ENCODE measurements at regions not wholly inside any gene's neighbourhood (a gene's known extent, or its start where the extent isn't known, plus 50 kb on each side); places are given as distances from the start of the nearest gene placed in this dataset.

- DNase-seq = no peak
Observed at GRCh38 chr2:14563324-14563723, 69.2 kb upstream of the LRATD1 start.

GRCh38 chr2:14565666-14566065 is 66.9 kb upstream of the LRATD1 start:
- DNase-seq = no peak

GRCh38 chr2:14567561-14567960 is 65.0 kb upstream of the LRATD1 start:
- no peak for DNase-seq

GRCh38 chr2:14569294-14569693 is 63.2 kb upstream of the LRATD1 start:
- no peak for DNase-seq

GRCh38 chr2:14572633-14573032 is 59.9 kb upstream of the LRATD1 start:
- DNase-seq = no peak

- DNase-seq = no peak
Observed at GRCh38 chr2:14577843-14578242, 54.7 kb upstream of the LRATD1 start.
